ENCODE measurements at regions not wholly inside any gene's neighbourhood (a gene's known extent, or its start where the extent isn't known, plus 50 kb on each side); places are given as distances from the start of the nearest gene placed in this dataset.

DNA sequence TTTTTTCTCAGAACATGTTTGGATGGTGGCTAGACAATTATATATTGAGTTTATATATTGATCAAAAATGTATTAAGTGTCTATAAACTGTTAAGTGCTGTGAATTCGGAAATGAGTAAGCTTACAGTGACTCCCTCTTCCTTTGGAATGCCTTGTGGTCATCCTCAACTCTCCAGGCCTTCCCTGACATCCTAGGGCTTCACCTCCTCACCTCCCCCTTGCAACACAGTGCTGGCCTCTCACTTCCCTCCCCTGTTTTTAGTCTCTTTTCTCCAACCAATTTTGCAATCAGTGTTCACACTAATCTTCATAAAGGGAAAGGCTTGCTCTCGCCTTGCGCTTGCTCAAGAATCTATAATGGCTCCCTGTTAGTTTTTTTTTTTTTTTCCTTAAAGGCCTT lies 95.1 kb upstream of the C1orf21 start:
- WGBS (ENCODE audit: insufficient coverage) = 92% methylated on average over 3 of the region's 3 CpGs
- peaks cover 0 to 3% of the 10 kb centered on the region in 2 donors for H3K27me3 Mint-ChIP-seq (ENCODE audit: low read depth in 2 of 2)
- no peak overlapping the region for H3K27ac ChIP-seq (ENCODE audit: low read length)
- H3K36me3 Mint-ChIP-seq = no peaks in the 10 kb centered on the region
- no peak overlapping the region for H3K27ac Mint-ChIP-seq
- H3K9me3 ChIP-seq (ENCODE audit: control insufficient read depth, insufficient read depth, low read length) = peaks cover 6% of the 10 kb centered on the region
- DNase-seq (no peak), ATAC-seq (no peak)
- peaks cover 6 to 7% of the 10 kb centered on the region in 2 donors for H3K4me1 Mint-ChIP-seq
- H3K27me3 ChIP-seq (ENCODE audit: control insufficient read depth, insufficient read depth, low read length) = no peaks in the 10 kb centered on the region
- intact Hi-C loops (cut with micrococcal nuclease) = no loop called here
- no peak overlapping the region for H3K4me3 ChIP-seq (ENCODE audit: low read length)
- no peaks in the 10 kb centered on the region for H3K9me3 Mint-ChIP-seq
- H3K4me1 ChIP-seq (ENCODE audit: control insufficient read depth, insufficient read depth, low read length) = no peaks in the 10 kb centered on the region
- no peaks in the 10 kb centered on the region for H3K36me3 ChIP-seq (ENCODE audit: control insufficient read depth, insufficient read depth, low read length)
- TF ChIP-seq CTCF (IDR thresholded peaks at IDR 0.05) = no peak
- no peak overlapping the region for H3K4me3 Mint-ChIP-seq

DNA sequence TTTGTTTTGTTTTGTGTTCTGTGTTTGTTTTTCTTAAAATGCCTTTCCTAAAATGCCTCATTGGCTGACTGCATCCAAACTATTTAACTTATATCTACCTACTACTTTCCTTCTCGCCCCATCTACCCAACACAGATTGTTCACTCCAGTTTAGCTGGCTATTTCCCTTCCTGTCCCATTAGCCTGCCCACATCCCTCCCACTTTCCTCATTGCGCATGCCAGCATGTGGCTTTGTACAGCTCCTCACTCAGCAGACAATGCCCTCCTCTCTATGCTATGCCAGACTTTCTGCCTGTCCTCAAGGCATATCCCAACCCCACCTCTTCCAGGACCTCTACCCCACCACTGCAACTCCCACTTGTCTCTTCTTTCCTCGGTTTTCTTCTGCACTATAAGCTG lies 94.7 kb upstream of the C1orf21 start:
- WGBS (ENCODE audit: insufficient coverage) = 81% methylated on average over 3 of the region's 3 CpGs
- no peak overlapping the region for H3K4me3 ChIP-seq (ENCODE audit: low read length)
- H3K9me3 ChIP-seq (ENCODE audit: control insufficient read depth, insufficient read depth, low read length) = peaks cover 6% of the 10 kb centered on the region
- H3K4me1 Mint-ChIP-seq = peaks cover 8% of the 10 kb centered on the region in 2 donors
- no peak overlapping the region for H3K27ac Mint-ChIP-seq
- no peak for ATAC-seq
- no peak overlapping the region for H3K4me3 Mint-ChIP-seq
- no peaks in the 10 kb centered on the region for H3K36me3 ChIP-seq (ENCODE audit: control insufficient read depth, insufficient read depth, low read length)
- intact Hi-C loops (cut with micrococcal nuclease) = no loop called here
- H3K4me1 ChIP-seq (ENCODE audit: control insufficient read depth, insufficient read depth, low read length) = no peaks in the 10 kb centered on the region
- no peaks in the 10 kb centered on the region for H3K27me3 ChIP-seq (ENCODE audit: control insufficient read depth, insufficient read depth, low read length)
- peaks cover 0 to 3% of the 10 kb centered on the region in 2 donors for H3K27me3 Mint-ChIP-seq (ENCODE audit: low read depth in 2 of 2)
- H3K9me3 Mint-ChIP-seq = no peaks in the 10 kb centered on the region
- TF ChIP-seq CTCF (IDR thresholded peaks at IDR 0.05) = no peak
- H3K27ac ChIP-seq (ENCODE audit: low read length) = no peak overlapping the region
- H3K36me3 Mint-ChIP-seq = no peaks in the 10 kb centered on the region
- DNase-seq = no peak

GRCh38 chr1:184294101-184294500 lies 92.7 kb upstream of the C1orf21 start:
- Mint-ChIP-seq H3K4me1 (peaks cover 8% of the 10 kb centered on the region in 2 donors), H3K9me3 (no peaks in the 10 kb centered on the region), H3K27me3 (ENCODE audit: low read depth in 2 of 2) (peaks cover 0 to 3% of the 10 kb centered on the region in 2 donors), H3K4me3 (no peak overlapping the region), H3K36me3 (no peaks in the 10 kb centered on the region), H3K27ac (no peak overlapping the region)
- Histone ChIP-seq H3K36me3 (ENCODE audit: control insufficient read depth, insufficient read depth, low read length) (no peaks in the 10 kb centered on the region), H3K4me1 (ENCODE audit: control insufficient read depth, insufficient read depth, low read length) (no peaks in the 10 kb centered on the region), H3K9me3 (ENCODE audit: control insufficient read depth, insufficient read depth, low read length) (peaks cover 6% of the 10 kb centered on the region), H3K27ac (ENCODE audit: low read length) (no peak overlapping the region), H3K4me3 (ENCODE audit: low read length) (no peak overlapping the region), H3K27me3 (ENCODE audit: control insufficient read depth, insufficient read depth, low read length) (no peaks in the 10 kb centered on the region)
- no peak for ATAC-seq
- DNase-seq = no peak
- 100% methylated on average over 1 of the region's 1 CpG for WGBS (ENCODE audit: insufficient coverage)
- no peak for TF ChIP-seq CTCF (IDR thresholded peaks at IDR 0.05)
- intact Hi-C loops (cut with micrococcal nuclease) = no loop called here

DNA sequence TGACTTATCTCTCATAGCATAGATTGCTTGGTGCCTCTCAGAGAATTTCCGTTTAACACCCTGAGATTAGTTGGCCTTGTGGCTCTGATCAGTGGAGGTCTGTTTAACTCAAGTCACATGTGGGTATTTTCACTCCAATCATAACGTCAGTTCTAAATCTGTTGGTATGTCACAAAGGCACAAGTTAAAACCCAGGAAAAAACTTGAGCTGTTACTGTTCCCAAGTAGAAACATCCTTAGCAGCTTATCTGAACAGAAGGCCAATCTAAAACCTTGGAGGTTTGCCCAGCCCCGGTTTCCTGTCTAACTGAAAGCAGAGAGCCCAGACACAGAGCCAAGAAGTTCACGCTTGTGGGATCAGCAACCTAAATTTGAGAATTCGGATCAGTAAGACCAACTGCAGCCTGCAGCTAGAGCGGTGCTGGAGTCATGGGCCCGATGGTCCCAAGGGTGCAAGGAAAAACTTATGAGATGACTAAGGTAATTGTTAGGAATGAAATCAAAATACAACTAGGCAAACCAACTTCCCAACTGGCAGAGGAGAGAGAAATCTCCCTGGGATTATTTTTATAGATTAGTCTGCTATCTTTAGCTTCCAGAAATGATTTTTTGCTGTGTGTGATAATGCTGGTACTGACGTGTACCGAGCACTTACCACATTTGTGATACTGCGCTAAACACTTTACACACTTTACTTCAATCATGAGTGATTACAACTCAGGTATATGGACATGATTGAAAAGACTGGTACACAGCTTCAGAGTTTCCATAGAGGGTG lies 90.2 kb upstream of the C1orf21 start:
- Histone ChIP-seq H3K27me3 (ENCODE audit: control insufficient read depth, insufficient read depth, low read length) (no peaks in the 10 kb centered on the region), H3K36me3 (ENCODE audit: control insufficient read depth, insufficient read depth, low read length) (no peaks in the 10 kb centered on the region), H3K4me1 (ENCODE audit: control insufficient read depth, insufficient read depth, low read length) (no peaks in the 10 kb centered on the region), H3K9me3 (ENCODE audit: control insufficient read depth, insufficient read depth, low read length) (no peaks in the 10 kb centered on the region), H3K4me3 (ENCODE audit: low read length) (no peak overlapping the region), H3K27ac (ENCODE audit: low read length) (no peak overlapping the region)
- Mint-ChIP-seq H3K27ac (no peak overlapping the region), H3K27me3 (ENCODE audit: low read depth in 2 of 2) (peaks cover 0 to 3% of the 10 kb centered on the region in 2 donors), H3K9me3 (no peaks in the 10 kb centered on the region), H3K4me1 (peaks cover 8% of the 10 kb centered on the region in 2 donors), H3K36me3 (no peaks in the 10 kb centered on the region), H3K4me3 (no peak overlapping the region)
- no peak for TF ChIP-seq CTCF (IDR thresholded peaks at IDR 0.05)
- ATAC-seq = peak in 1 of 3 donors; percentile 63
- WGBS (ENCODE audit: insufficient coverage) = 20% methylated on average over 10 of the region's 10 CpGs
- no peak for DNase-seq
- intact Hi-C loops (cut with micrococcal nuclease) = no loop called here

All from natural killer cell (primary cell).